ENCODE measurements at regions not wholly inside any gene's neighbourhood (a gene's known extent, or its start where the extent isn't known, plus 50 kb on each side); places are given as distances from the start of the nearest gene placed in this dataset.
A peak's percentile ranks its signal among the peaks of the same experiment; 100 is the strongest.

DNA sequence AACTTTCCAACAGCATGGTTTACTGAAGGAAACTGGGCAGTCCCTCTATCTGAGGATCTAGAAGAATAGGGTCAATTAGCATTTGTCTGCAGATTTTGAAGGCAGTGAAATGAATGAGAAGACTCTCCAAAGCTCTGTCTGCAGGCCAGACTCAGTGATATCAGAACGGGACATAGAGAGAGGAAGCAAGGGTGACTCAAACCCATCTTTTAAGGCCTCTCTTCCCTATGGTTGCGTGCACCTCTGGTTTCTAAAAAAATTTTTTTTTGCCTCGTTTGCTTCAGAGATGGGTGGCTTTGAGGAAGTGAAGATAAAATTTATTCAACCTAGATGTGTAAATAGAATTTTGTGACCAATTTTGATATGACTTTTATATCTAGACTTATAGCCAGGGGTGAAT lies 71.9 kb upstream of the HOXC13 start:
- ChIA-PET CTCF (no interaction called here), POLR2A (no interaction called here)
- no peak overlapping the region for H3K27ac Mint-ChIP-seq (ENCODE audit: low read depth, unreplicated experiment)
- intact Hi-C loops (cut with micrococcal nuclease): no loop called here
- H3K27me3 Mint-ChIP-seq (ENCODE audit: insufficient read depth, unreplicated experiment): no peaks in the 10 kb centered on the region
- H3K4me1 Mint-ChIP-seq (ENCODE audit: insufficient read depth, unreplicated experiment): peaks cover 31% of the 10 kb centered on the region
- no peaks in the 10 kb centered on the region for H3K36me3 Mint-ChIP-seq (ENCODE audit: insufficient read depth, unreplicated experiment)
- no peak for DNase-seq (ENCODE audit: unreplicated experiment)
- TF ChIP-seq, protein P1, sequence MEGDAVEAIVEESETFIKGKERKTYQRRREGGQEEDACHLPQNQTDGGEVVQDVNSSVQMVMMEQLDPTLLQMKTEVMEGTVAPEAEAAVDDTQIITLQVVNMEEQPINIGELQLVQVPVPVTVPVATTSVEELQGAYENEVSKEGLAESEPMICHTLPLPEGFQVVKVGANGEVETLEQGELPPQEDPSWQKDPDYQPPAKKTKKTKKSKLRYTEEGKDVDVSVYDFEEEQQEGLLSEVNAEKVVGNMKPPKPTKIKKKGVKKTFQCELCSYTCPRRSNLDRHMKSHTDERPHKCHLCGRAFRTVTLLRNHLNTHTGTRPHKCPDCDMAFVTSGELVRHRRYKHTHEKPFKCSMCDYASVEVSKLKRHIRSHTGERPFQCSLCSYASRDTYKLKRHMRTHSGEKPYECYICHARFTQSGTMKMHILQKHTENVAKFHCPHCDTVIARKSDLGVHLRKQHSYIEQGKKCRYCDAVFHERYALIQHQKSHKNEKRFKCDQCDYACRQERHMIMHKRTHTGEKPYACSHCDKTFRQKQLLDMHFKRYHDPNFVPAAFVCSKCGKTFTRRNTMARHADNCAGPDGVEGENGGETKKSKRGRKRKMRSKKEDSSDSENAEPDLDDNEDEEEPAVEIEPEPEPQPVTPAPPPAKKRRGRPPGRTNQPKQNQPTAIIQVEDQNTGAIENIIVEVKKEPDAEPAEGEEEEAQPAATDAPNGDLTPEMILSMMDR (IDR thresholded peaks at IDR 0.05; ENCODE audit: unreplicated experiment): no peak
- H3K9me3 Mint-ChIP-seq (ENCODE audit: unreplicated experiment): no peaks in the 10 kb centered on the region
- BruUV-seq (replicated peaks): no TSS peak
- H3K4me3 Mint-ChIP-seq (ENCODE audit: unreplicated experiment): no peak overlapping the region

DNA sequence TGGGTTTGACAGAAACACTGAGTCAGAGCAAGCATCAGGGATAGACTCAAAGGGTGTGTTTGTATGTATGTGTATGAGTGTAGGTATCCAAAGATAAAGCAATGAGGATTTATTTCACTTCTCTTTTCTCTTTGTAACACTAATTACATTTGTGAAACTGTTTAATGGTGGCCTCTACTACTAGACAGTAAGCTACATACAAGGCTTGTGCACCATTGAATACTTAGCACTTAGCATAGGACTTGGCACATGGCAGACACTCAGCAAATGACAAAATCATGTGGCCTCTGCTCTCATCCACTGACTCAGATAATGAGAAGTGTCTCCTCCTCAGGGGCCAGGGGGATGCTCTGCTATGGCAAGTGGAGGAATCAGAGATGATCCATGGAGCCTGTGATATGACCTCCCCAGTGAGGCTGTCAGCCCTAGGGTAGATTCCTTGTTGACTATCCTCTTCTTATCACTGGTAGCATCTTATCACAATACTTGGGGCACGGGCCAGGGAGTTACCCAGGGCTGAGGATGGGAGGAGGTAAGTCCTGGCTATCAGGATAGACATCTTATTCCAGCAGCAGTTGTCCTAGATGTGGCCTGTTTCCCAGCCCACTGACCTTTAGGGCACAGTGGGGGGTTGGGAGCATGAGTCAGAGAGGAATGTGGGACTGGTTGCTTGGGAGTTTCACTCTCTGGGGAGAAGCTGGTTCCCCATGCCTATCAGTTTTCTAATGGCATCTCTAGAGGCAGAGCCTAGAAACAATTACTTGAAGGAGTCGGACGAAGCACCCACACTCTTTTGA lies 71.2 kb upstream of the HOXC13 start:
- H3K9me3 Mint-ChIP-seq (ENCODE audit: unreplicated experiment): no peaks in the 10 kb centered on the region
- peak overlapping the region; percentile 25 for H3K27ac Mint-ChIP-seq (ENCODE audit: low read depth, unreplicated experiment)
- no peak overlapping the region for H3K4me3 Mint-ChIP-seq (ENCODE audit: unreplicated experiment)
- CTCF ChIA-PET: interaction anchor here (1.0 kb wide), 1 partner anchor 121 kb away, joined by 6 read pairs; no protein-coding TSS in a partner anchor
- POLR2A ChIA-PET: interaction anchor here (1.0 kb wide), 1 partner anchor 14 kb away, joined by 3 read pairs; no protein-coding TSS in a partner anchor
- H3K4me1 Mint-ChIP-seq (ENCODE audit: insufficient read depth, unreplicated experiment): peaks cover 32% of the 10 kb centered on the region
- no peaks in the 10 kb centered on the region for H3K27me3 Mint-ChIP-seq (ENCODE audit: insufficient read depth, unreplicated experiment)
- no TSS peak for BruUV-seq (replicated peaks)
- peak; percentile 84 for DNase-seq (ENCODE audit: unreplicated experiment)
- intact Hi-C loops (cut with micrococcal nuclease): no loop called here
- H3K36me3 Mint-ChIP-seq (ENCODE audit: insufficient read depth, unreplicated experiment): no peaks in the 10 kb centered on the region
- TF ChIP-seq, protein P1 (IDR thresholded peaks at IDR 0.05; ENCODE audit: unreplicated experiment): no peak

DNA sequence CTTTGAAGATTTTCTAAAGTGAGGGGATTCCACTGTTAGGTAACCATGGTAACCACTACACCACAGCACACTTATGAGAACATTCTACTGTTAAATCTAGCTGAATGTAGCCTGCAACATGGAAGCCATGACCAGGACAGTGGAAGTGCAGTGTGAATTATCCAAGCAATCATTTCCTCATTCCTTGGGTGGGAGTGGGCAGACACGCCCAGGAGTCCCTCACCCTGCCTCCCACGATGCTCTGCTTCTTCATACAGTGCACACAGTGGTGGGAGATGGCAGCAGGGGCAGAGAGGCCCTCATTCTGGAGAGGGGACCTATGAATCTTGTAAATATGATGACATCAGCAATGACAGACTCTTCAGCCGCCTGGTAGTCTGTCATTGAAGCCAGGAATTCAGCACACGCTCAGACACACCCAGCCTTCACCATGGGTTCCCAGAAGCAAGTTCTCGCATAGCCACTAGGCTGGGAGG lies 70.1 kb upstream of the HOXC13 start:
- Mint-ChIP-seq H3K27ac (ENCODE audit: low read depth, unreplicated experiment) (peak overlapping the region; percentile 25), H3K9me3 (ENCODE audit: unreplicated experiment) (no peaks in the 10 kb centered on the region), H3K4me3 (ENCODE audit: unreplicated experiment) (no peak overlapping the region), H3K27me3 (ENCODE audit: insufficient read depth, unreplicated experiment) (no peaks in the 10 kb centered on the region), H3K4me1 (ENCODE audit: insufficient read depth, unreplicated experiment) (peaks cover 32% of the 10 kb centered on the region), H3K36me3 (ENCODE audit: insufficient read depth, unreplicated experiment) (no peaks in the 10 kb centered on the region)
- DNase-seq (ENCODE audit: unreplicated experiment): no peak
- intact Hi-C loops (cut with micrococcal nuclease): no loop called here
- POLR2A ChIA-PET: no interaction called here
- CTCF ChIA-PET: interaction anchor here (1.0 kb wide), 1 partner anchor 122 kb away, joined by 6 read pairs; no protein-coding TSS in a partner anchor
- no TSS peak for BruUV-seq (replicated peaks)
- TF ChIP-seq, protein P1 (IDR thresholded peaks at IDR 0.05; ENCODE audit: unreplicated experiment): no peak

DNA sequence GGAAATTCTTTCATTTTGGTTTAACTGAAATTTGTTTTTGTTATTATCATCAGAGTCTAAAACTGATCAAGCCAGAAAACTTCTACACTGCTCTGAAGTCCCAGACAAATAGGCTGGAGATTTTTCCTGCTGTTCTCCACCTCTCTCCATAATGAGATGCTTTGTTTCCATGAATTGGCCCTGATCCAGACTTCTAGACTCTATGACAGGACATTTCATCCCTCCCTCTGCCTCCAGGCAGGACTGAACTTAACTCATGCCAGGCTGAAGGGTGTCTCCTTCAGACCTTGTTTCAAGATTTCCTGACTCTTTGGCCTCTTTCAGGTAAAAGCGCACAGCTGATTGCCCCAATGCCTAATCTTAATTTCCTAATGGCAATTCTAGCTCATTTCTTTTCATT lies 69.1 kb upstream of the HOXC13 start:
- TF ChIP-seq, protein P1 (IDR thresholded peaks at IDR 0.05; ENCODE audit: unreplicated experiment): no peak
- no peak overlapping the region for H3K27ac Mint-ChIP-seq (ENCODE audit: low read depth, unreplicated experiment)
- ChIA-PET CTCF (interaction anchor here (0.6 to 1.3 kb wide), 2 partner anchors 48 to 65 kb away, joined by 3 read pairs; no protein-coding TSS in a partner anchor), POLR2A (interaction anchor here (0.7 to 0.8 kb wide), 2 partner anchors 71 to 87 kb away, joined by 3 to 4 read pairs; no protein-coding TSS in a partner anchor)
- H3K4me1 Mint-ChIP-seq (ENCODE audit: insufficient read depth, unreplicated experiment): peaks cover 32% of the 10 kb centered on the region
- DNase-seq (ENCODE audit: unreplicated experiment): peak; percentile 63
- H3K4me3 Mint-ChIP-seq (ENCODE audit: unreplicated experiment): no peak overlapping the region
- no peaks in the 10 kb centered on the region for H3K36me3 Mint-ChIP-seq (ENCODE audit: insufficient read depth, unreplicated experiment)
- H3K9me3 Mint-ChIP-seq (ENCODE audit: unreplicated experiment): no peaks in the 10 kb centered on the region
- no TSS peak for BruUV-seq (replicated peaks)
- intact Hi-C loops (cut with micrococcal nuclease): no loop called here
- no peaks in the 10 kb centered on the region for H3K27me3 Mint-ChIP-seq (ENCODE audit: insufficient read depth, unreplicated experiment)
